MM.1S (cell line): ENCODE measurements at regions not wholly inside any gene's neighbourhood (a gene's known extent, or its start where the extent isn't known, plus 50 kb on each side); places are given as distances from the start of the nearest gene placed in this dataset.

Experiments
- DNase-seq: peaks from one replicate; pipeline ENCODE4 v3.0.0-alpha.2; 2015
- H2AFZ ChIP-seq: fragments of 300-600 bp; sonication (generic); 2 replicates; pipeline ENCODE4 v1.6.0; 2016; ENCODE audit warnings: antibody characterized with exemption, low read length
- H3F3A ChIP-seq: fragments of 300-600 bp; sonication (generic); 2 replicates; pipeline ENCODE4 v1.6.1; 2016; ENCODE audit warnings: mild to moderate bottlenecking, antibody characterized with exemption, low read length, moderate library complexity, mixed read lengths; ENCODE audit not compliant: insufficient read depth
- H3K27ac ChIP-seq: fragments of 300-600 bp; sonication (generic); 2 replicates; pipeline ENCODE4 v1.5.1; 2016; ENCODE audit warnings: mild to moderate bottlenecking, low read length
- H3K27me3 ChIP-seq: fragments of 300-600 bp; sonication (generic); replicated peaks from 2 replicates; pipeline ENCODE4 v1.6.0; 2016; ENCODE audit warnings: low read length; ENCODE audit not compliant: insufficient read depth
- H3K36me3 ChIP-seq: fragments of 300-600 bp; sonication (generic); replicated peaks from 2 replicates; pipeline ENCODE4 v1.6.1; 2016; ENCODE audit warnings: mild to moderate bottlenecking, low read length, mixed read lengths; ENCODE audit not compliant: insufficient read depth
- H3K4me1 ChIP-seq: fragments of 300-600 bp; sonication (generic); 2 replicates; pipeline ENCODE4 v1.6.1; 2016; ENCODE audit warnings: low read length, mixed read lengths
- H3K4me2 ChIP-seq: fragments of 300-600 bp; sonication (generic); 2 replicates; pipeline ENCODE4 v1.6.0; 2016; ENCODE audit warnings: low read depth, low read length
- H3K4me3 ChIP-seq: fragments of 300-600 bp; sonication (generic); 2 replicates; pipeline ENCODE4 v1.5.1; 2016; ENCODE audit warnings: low read length, mixed read lengths
- H3K79me2 ChIP-seq: fragments of 300-600 bp; sonication (generic); 2 replicates; pipeline ENCODE4 v1.6.1; 2016; ENCODE audit warnings: mixed run types, low read length, mixed read lengths
- H3K9ac ChIP-seq: fragments of 300-600 bp; sonication (generic); 2 replicates; pipeline ENCODE4 v1.6.1; 2016; ENCODE audit warnings: low read length, mixed read lengths
- H3K9me2 ChIP-seq: fragments of 300-600 bp; sonication (generic); replicated peaks from 2 replicates; pipeline ENCODE4 v1.6.1; 2016; ENCODE audit warnings: mild to moderate bottlenecking, low read length, mixed read lengths; ENCODE audit not compliant: insufficient read depth
- H3K9me3 ChIP-seq: fragments of 300-600 bp; sonication (generic); replicated peaks from 2 replicates; pipeline ENCODE4 v1.6.1; 2016; ENCODE audit warnings: mild to moderate bottlenecking, low read length, mixed read lengths; ENCODE audit not compliant: insufficient read depth
- H4K20me1 ChIP-seq: fragments of 300-600 bp; sonication (generic); 2 replicates; pipeline ENCODE4 v1.6.1; 2016; ENCODE audit warnings: mild to moderate bottlenecking, low read length, moderate library complexity, mixed read lengths; ENCODE audit not compliant: insufficient read depth
- EZH2 ChIP-seq: fragments of 300-600 bp; sonication (generic); optimal IDR thresholded peaks from 2 replicates; pipeline ENCODE3; 2017; ENCODE audit warnings: low read depth, mild to moderate bottlenecking, antibody characterized with exemption, low read length, mixed read lengths
- EZH2phosphoT487 ChIP-seq: fragments of 300-600 bp; sonication (generic); IDR thresholded peaks from 2 replicates; pipeline ENCODE4 v1.6.1; 2018; ENCODE audit warnings: antibody characterized with exemption, low read length
- TF ChIP-seq, protein P1 (sequence below): fragments of 300-600 bp; sonication (generic); IDR thresholded peaks from 2 replicates; pipeline ENCODE4 v1.5.1; 2016; ENCODE audit warnings: antibody characterized with exemption, low read length, mixed read lengths

DNA sequence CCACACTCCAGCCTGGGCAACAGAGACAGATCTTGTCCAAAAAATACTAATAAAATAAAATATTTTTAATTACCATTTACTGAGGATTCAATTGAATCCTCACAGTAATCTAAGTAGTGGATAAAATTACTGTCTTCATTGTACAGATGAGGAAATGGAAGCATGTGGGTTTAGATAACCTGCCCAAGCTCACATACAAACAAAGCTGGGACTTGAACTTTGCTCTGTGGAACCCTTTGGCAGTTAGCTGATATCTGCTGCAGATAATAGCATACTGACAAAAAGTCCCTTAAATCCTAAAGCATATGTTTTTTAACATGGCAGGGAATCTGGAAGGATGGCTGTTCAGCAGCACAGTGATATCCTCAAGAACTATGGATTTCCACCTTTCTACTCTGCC lies 130.9 kb upstream of the MROH9 start:
- no peak overlapping the region for H3K27ac ChIP-seq

DNA sequence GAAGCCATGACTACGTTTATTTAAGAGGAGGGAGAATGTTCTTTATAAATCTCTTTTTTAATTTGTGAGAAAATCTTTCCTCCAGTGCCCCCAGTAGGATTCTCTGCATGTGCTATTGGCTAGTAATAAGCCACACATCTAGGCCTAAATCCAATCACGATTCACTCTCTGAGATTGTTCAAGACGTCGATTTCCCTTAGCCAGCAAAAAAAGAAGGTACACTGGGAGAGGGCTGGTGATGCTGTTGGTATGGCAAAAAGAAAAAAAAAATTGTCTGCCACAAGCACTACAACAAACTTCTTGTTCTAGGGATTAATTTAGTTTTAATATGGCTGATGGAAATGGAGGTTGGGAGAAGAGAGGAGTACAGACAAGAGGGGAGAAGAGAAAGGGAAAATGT lies 130.5 kb upstream of the MROH9 start:
- Histone ChIP-seq H3K27ac (no peak overlapping the region), H4K20me1 (no peaks in the 10 kb centered on the region), H3K9me3 (no peaks in the 10 kb centered on the region), H3K4me1 (no peaks in the 10 kb centered on the region), H3K9me2 (no peaks in the 10 kb centered on the region), H3K79me2 (no peaks in the 10 kb centered on the region), H3K27me3 (no peaks in the 10 kb centered on the region), H2AFZ (no peak overlapping the region), H3K36me3 (no peaks in the 10 kb centered on the region), H3F3A (no peaks in the 10 kb centered on the region), H3K9ac (no peak overlapping the region), H3K4me3 (no peak overlapping the region), H3K4me2 (no peak overlapping the region)
- no peak for TF ChIP-seq EZH2phosphoT487
- TF ChIP-seq, protein P1, sequence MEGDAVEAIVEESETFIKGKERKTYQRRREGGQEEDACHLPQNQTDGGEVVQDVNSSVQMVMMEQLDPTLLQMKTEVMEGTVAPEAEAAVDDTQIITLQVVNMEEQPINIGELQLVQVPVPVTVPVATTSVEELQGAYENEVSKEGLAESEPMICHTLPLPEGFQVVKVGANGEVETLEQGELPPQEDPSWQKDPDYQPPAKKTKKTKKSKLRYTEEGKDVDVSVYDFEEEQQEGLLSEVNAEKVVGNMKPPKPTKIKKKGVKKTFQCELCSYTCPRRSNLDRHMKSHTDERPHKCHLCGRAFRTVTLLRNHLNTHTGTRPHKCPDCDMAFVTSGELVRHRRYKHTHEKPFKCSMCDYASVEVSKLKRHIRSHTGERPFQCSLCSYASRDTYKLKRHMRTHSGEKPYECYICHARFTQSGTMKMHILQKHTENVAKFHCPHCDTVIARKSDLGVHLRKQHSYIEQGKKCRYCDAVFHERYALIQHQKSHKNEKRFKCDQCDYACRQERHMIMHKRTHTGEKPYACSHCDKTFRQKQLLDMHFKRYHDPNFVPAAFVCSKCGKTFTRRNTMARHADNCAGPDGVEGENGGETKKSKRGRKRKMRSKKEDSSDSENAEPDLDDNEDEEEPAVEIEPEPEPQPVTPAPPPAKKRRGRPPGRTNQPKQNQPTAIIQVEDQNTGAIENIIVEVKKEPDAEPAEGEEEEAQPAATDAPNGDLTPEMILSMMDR, result no peak
- TF ChIP-seq EZH2, result no peak
- DNase-seq, result no peak

More for the DNA sequence above, 130.9 kb upstream of the MROH9 start:
- Histone ChIP-seq H3K4me2 (no peak overlapping the region), H3K9me2 (no peaks in the 10 kb centered on the region), H3K9ac (no peak overlapping the region), H3K4me3 (no peak overlapping the region), H2AFZ (no peak overlapping the region), H3K27me3 (no peaks in the 10 kb centered on the region), H3F3A (no peaks in the 10 kb centered on the region), H3K4me1 (no peaks in the 10 kb centered on the region), H4K20me1 (no peaks in the 10 kb centered on the region), H3K79me2 (no peaks in the 10 kb centered on the region), H3K36me3 (no peaks in the 10 kb centered on the region), H3K9me3 (no peaks in the 10 kb centered on the region)
- no peak for DNase-seq
- no peak for TF ChIP-seq EZH2
- TF ChIP-seq EZH2phosphoT487, result no peak
- TF ChIP-seq, protein P1, result no peak

DNA sequence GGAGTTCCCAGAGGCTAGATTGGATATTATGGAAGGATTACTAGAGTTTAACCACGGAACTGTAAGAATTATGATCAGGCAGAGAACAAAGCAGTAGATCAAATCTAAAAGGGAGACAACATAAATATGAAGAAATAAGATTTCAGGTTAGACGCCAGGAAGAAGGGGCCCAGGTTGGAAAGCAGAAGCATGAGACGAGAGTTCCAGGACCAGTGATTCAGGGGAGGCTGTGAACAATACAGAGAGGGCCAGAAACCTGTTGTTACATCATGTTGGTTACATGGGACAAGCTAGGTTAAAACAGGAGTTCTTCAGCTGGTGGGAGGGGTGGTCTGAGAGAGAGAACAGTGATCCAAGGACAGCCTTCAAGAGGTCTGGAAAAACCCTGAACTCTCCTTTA lies 128.4 kb upstream of the MROH9 start:
- no peaks in the 10 kb centered on the region for H4K20me1 ChIP-seq
- no peaks in the 10 kb centered on the region for H3K4me1 ChIP-seq
- DNase-seq, result no peak
- no peak overlapping the region for H3K9ac ChIP-seq
- no peaks in the 10 kb centered on the region for H3K9me3 ChIP-seq
- TF ChIP-seq, protein P1, result no peak
- TF ChIP-seq EZH2phosphoT487 (no peak), EZH2 (no peak)
- no peak overlapping the region for H3K4me3 ChIP-seq
- H3K36me3 ChIP-seq, result no peaks in the 10 kb centered on the region
- H3K9me2 ChIP-seq, result no peaks in the 10 kb centered on the region
- no peaks in the 10 kb centered on the region for H3K79me2 ChIP-seq
- H3F3A ChIP-seq, result no peaks in the 10 kb centered on the region
- H2AFZ ChIP-seq, result no peak overlapping the region
- no peak overlapping the region for H3K27ac ChIP-seq
- H3K4me2 ChIP-seq, result no peak overlapping the region
- no peaks in the 10 kb centered on the region for H3K27me3 ChIP-seq

DNA sequence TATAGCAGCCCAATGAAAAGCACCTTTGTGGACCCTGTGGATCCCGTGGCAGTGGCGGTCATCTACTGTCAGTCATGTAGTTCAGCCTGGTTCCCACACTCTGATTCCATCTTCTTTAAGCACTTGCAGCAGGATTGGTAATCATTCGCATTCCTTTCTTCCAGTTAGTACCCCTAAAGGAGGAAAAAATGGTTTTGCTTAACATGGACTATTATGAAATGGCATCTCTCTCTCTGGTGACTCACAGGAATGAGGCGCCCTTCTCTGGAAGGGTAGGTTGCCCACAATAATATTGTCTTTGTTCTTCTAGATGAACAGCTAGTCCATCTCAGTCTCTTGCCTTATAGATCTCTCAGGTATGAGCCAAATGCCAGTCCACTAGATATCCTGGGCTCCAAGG lies 127.9 kb upstream of the MROH9 start:
- H3K4me1 ChIP-seq, result no peaks in the 10 kb centered on the region
- H3K9me3 ChIP-seq, result no peaks in the 10 kb centered on the region
- H3K4me3 ChIP-seq, result no peak overlapping the region
- H4K20me1 ChIP-seq, result no peaks in the 10 kb centered on the region
- no peaks in the 10 kb centered on the region for H3K27me3 ChIP-seq
- H3K4me2 ChIP-seq, result no peak overlapping the region
- H3K79me2 ChIP-seq, result no peaks in the 10 kb centered on the region
- H3K36me3 ChIP-seq, result no peaks in the 10 kb centered on the region
- no peak overlapping the region for H3K27ac ChIP-seq
- no peak overlapping the region for H2AFZ ChIP-seq
- no peak for DNase-seq
- H3K9me2 ChIP-seq, result no peaks in the 10 kb centered on the region
- no peaks in the 10 kb centered on the region for H3F3A ChIP-seq
- TF ChIP-seq EZH2phosphoT487 (no peak), EZH2 (no peak)
- TF ChIP-seq, protein P1, result no peak
- H3K9ac ChIP-seq, result no peak overlapping the region
